Liver (tissue), 8 donors: ENCODE measurements at regions not wholly inside any gene's neighbourhood (a gene's known extent, or its start where the extent isn't known, plus 50 kb on each side); places are given as distances from the start of the nearest gene placed in this dataset.

Experiments used
- DNase-seq: peaks from one replicate; pipeline ENCODE4 v3.0.0-alpha.2; 2017; ENCODE audit warnings: low spot score
- H3K27ac ChIP-seq, 2 donors: one replicate each; pipeline ENCODE4 v1.7.0; 2013; ENCODE audit warnings: inconsistent platforms in 2 of 2, low read length in 2 of 2, control low read depth in 1 of 2, low read depth in 1 of 2, mild to moderate bottlenecking in 1 of 2
- H3K27me3 ChIP-seq, 4 donors: one replicate each; pipeline versions ENCODE4 v1.6.1 to v1.7.0; 2013; ENCODE audit warnings: low read length in 3 of 4, inconsistent platforms in 1 of 4, mild to moderate bottlenecking in 1 of 4, moderate library complexity in 1 of 4; ENCODE audit not compliant: control insufficient read depth in 4 of 4, insufficient read depth in 4 of 4
- H3K36me3 ChIP-seq, 4 donors: one replicate each; pipeline versions ENCODE4 v1.6.1 to v1.7.0; 2013; ENCODE audit warnings: low read length in 3 of 4, mild to moderate bottlenecking in 3 of 4, low read depth in 1 of 4, moderate library complexity in 1 of 4; ENCODE audit not compliant: control insufficient read depth in 4 of 4, insufficient read depth in 3 of 4
- H3K4me1 ChIP-seq, 4 donors: one replicate each; pipeline versions ENCODE4 v1.6.1 to v1.7.0; 2013; ENCODE audit warnings: low read length in 3 of 4, mild to moderate bottlenecking in 3 of 4, moderate library complexity in 1 of 4; ENCODE audit not compliant: control insufficient read depth in 4 of 4, insufficient read depth in 4 of 4
- H3K4me3 ChIP-seq, 3 donors: one replicate each; pipeline versions ENCODE4 v1.6.1 to v1.7.0; 2013; ENCODE audit warnings: low read length in 3 of 3, control low read depth in 1 of 3, low read depth in 1 of 3, mild to moderate bottlenecking in 1 of 3
- H3K9ac ChIP-seq, 2 donors: one replicate each; pipeline ENCODE4 v1.7.0; 2013; ENCODE audit warnings: low read length in 2 of 2, mild to moderate bottlenecking in 2 of 2, moderate library complexity in 2 of 2, control low read depth in 1 of 2, low read depth in 1 of 2
- H3K9me3 ChIP-seq, 4 donors: one replicate each; pipeline versions ENCODE4 v1.6.1 to v1.7.0; 2013; ENCODE audit warnings: low read length in 3 of 4; ENCODE audit not compliant: control insufficient read depth in 4 of 4
- EGR1 ChIP-seq, 2 donors: IDR thresholded peaks; 2 replicates each; pipeline ENCODE4 v1.6.1; 2016 to 2018; ENCODE audit warnings: antibody characterized with exemption in 2 of 2, low read depth in 2 of 2
- FOXA1 ChIP-seq: IDR thresholded peaks from 2 replicates; pipeline ENCODE4 v1.6.1; 2016; ENCODE audit warnings: antibody characterized with exemption
- FOXA2 ChIP-seq: IDR thresholded peaks from 2 replicates; pipeline ENCODE4 v1.6.1; 2016; ENCODE audit warnings: antibody characterized with exemption
- HNF4A ChIP-seq, 2 donors: conservative IDR thresholded peaks; 2 replicates each; pipeline ENCODE4 v1.6.1; 2016; ENCODE audit warnings: antibody characterized with exemption in 2 of 2, mild to moderate bottlenecking in 2 of 2
- HNF4G ChIP-seq: IDR thresholded peaks from 2 replicates; pipeline ENCODE4 v1.6.1; 2016; ENCODE audit warnings: antibody characterized with exemption
- JUND ChIP-seq, 2 donors: IDR thresholded peaks; 2 replicates each; pipeline ENCODE4 v1.6.1; 2016; ENCODE audit warnings: antibody characterized with exemption in 2 of 2
- NR2F2 ChIP-seq: IDR thresholded peaks from 2 replicates; pipeline ENCODE4 v1.6.1; 2016; ENCODE audit warnings: antibody characterized with exemption
- RAD21 ChIP-seq, 2 donors: IDR thresholded peaks; 2 replicates each; pipeline ENCODE4 v1.6.1; 2016; ENCODE audit warnings: antibody characterized with exemption in 2 of 2, mild to moderate bottlenecking in 2 of 2
- RXRA ChIP-seq, 2 donors: IDR thresholded peaks; 2 replicates each; pipeline ENCODE4 v1.6.1; 2017 to 2018; ENCODE audit warnings: antibody characterized with exemption in 2 of 2, mild to moderate bottlenecking in 1 of 2
- SP1 ChIP-seq: IDR thresholded peaks from 2 replicates; pipeline ENCODE4 v1.6.1; 2018; ENCODE audit warnings: antibody characterized with exemption, mild to moderate bottlenecking
- TAF1 ChIP-seq: conservative IDR thresholded peaks from 2 replicates; pipeline ENCODE4 v1.6.1; 2016; ENCODE audit warnings: antibody characterized with exemption, mild to moderate bottlenecking
- YY1 ChIP-seq: IDR thresholded peaks from 2 replicates; pipeline ENCODE4 v1.6.1; 2016; ENCODE audit warnings: antibody characterized with exemption, mild to moderate bottlenecking
- WGBS: extraction: QIAGEN DNeasy Blood & Tissue Kit; methylation state at CpG from one replicate; pipeline ENCODE4 v1.1.7; 2013; 5-methylcytosine and 5-hydroxymethylcytosine counted together
- TF ChIP-seq, protein P1 (sequence below): IDR thresholded peaks from 2 replicates; pipeline ENCODE4 v1.6.1; 2016; ENCODE audit warnings: antibody characterized with exemption
- TF ChIP-seq, protein P2 (sequence below): fragments of 150-350 bp; IDR thresholded peaks from 2 replicates; pipeline ENCODE4 v1.5.1; 2017; ENCODE audit warnings: improper control_type of control experiment, low read depth, low read length; ENCODE audit not compliant: missing input control
- TF ChIP-seq, protein P3 (sequence below): IDR thresholded peaks from 2 replicates; pipeline ENCODE4 v1.6.1; 2016; ENCODE audit warnings: antibody characterized with exemption
- donor health status: healthy.
- donor health status: healthy.
- donor health status: healthy.
- donor health status: healthy.
- donor health status: healthy.

DNA sequence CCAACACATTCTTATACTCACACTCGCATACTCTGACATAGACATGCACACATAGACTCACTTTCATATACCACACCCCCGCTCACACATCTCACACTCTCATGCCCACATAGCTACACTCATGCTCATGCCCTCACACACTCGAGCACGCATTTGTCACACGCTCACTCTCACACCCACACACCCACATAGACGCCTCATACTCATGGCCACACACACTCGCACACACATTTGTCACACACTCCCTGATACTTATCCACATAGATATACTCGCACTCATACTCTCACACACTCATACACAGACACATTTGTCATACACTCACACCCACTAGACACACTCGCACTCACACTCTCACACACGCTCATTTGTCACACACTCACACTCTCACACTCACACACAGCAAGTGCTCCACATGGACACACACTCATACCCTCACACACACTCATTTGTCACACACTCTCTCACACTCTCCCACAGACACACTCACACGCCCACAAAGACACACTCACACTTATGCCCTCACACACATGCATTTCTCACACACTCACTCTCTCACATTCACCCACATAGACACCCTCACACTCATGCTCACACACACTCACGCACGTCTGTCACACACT is 50.9 kb downstream of the TNP1 start:
- no peak overlapping the region for H3K4me3 ChIP-seq
- H3K27ac ChIP-seq, result no peak overlapping the region
- no peaks in the 10 kb centered on the region for H3K36me3 ChIP-seq
- peaks cover 0 to 17% (median 7%) of the 10 kb centered on the region in 4 donors for H3K4me1 ChIP-seq
- no peaks in the 10 kb centered on the region for H3K9me3 ChIP-seq
- DNase-seq, result no peak
- no peaks in the 10 kb centered on the region for H3K27me3 ChIP-seq
- 92% methylated on average over 13 of the region's 13 CpGs for WGBS
- TF ChIP-seq RXRA (IDR thresholded peaks at IDR 0.05) (no peak), FOXA1 (no peak), HNF4A (conservative IDR thresholded peaks at IDR 0.05) (no peak), RAD21 (IDR thresholded peaks at IDR 0.05) (no peak)
- TF ChIP-seq, protein P1, sequence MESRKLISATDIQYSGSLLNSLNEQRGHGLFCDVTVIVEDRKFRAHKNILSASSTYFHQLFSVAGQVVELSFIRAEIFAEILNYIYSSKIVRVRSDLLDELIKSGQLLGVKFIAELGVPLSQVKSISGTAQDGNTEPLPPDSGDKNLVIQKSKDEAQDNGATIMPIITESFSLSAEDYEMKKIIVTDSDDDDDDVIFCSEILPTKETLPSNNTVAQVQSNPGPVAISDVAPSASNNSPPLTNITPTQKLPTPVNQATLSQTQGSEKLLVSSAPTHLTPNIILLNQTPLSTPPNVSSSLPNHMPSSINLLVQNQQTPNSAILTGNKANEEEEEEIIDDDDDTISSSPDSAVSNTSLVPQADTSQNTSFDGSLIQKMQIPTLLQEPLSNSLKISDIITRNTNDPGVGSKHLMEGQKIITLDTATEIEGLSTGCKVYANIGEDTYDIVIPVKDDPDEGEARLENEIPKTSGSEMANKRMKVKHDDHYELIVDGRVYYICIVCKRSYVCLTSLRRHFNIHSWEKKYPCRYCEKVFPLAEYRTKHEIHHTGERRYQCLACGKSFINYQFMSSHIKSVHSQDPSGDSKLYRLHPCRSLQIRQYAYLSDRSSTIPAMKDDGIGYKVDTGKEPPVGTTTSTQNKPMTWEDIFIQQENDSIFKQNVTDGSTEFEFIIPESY, result no peak
- H3K9ac ChIP-seq, result no peak overlapping the region

DNA sequence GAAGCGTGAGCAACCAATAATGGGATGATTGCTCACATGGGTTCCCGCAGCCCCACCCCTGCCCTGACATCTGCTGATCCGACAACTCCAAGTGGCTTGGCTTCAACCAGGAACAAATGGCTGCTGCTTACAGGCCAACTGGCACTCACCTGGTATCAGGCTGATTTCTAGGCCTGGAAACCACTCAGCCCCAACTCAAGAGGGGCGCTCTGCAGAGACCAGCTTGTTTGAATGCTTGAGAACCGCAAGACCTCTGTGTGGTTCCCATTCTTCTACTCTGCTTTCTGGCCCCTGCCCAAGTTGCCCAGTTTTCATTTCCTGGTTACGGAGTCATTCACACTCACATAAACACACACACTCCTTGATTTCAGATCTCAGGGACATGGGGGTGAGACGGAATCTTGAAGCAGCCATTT is 52.0 kb downstream of the TNP1 start:
- WGBS, result 83% methylated on average over 7 of the region's 7 CpGs
- no peaks in the 10 kb centered on the region for H3K9me3 ChIP-seq
- no peaks in the 10 kb centered on the region for H3K36me3 ChIP-seq
- H3K4me1 ChIP-seq, result peaks cover 0 to 18% (median 7%) of the 10 kb centered on the region in 4 donors
- H3K9ac ChIP-seq, result no peak overlapping the region
- no peaks in the 10 kb centered on the region for H3K27me3 ChIP-seq
- no peak overlapping the region for H3K4me3 ChIP-seq
- no peak for DNase-seq
- no peak for TF ChIP-seq FOXA2
- no peak for TF ChIP-seq NR2F2
- TF ChIP-seq, protein P2, sequence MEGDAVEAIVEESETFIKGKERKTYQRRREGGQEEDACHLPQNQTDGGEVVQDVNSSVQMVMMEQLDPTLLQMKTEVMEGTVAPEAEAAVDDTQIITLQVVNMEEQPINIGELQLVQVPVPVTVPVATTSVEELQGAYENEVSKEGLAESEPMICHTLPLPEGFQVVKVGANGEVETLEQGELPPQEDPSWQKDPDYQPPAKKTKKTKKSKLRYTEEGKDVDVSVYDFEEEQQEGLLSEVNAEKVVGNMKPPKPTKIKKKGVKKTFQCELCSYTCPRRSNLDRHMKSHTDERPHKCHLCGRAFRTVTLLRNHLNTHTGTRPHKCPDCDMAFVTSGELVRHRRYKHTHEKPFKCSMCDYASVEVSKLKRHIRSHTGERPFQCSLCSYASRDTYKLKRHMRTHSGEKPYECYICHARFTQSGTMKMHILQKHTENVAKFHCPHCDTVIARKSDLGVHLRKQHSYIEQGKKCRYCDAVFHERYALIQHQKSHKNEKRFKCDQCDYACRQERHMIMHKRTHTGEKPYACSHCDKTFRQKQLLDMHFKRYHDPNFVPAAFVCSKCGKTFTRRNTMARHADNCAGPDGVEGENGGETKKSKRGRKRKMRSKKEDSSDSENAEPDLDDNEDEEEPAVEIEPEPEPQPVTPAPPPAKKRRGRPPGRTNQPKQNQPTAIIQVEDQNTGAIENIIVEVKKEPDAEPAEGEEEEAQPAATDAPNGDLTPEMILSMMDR, result no peak
- no peak for TF ChIP-seq EGR1 (IDR thresholded peaks at IDR 0.05; ENCODE audit: low read depth in 2 of 2)
- no peak for TF ChIP-seq RXRA (IDR thresholded peaks at IDR 0.05)
- no peak for TF ChIP-seq RAD21 (IDR thresholded peaks at IDR 0.05)
- TF ChIP-seq, protein P3, sequence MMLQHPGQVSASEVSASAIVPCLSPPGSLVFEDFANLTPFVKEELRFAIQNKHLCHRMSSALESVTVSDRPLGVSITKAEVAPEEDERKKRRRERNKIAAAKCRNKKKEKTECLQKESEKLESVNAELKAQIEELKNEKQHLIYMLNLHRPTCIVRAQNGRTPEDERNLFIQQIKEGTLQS, result no peak
- no peak for TF ChIP-seq HNF4G
- TF ChIP-seq JUND (IDR thresholded peaks at IDR 0.05), result no peak
- no peak for TF ChIP-seq TAF1
- TF ChIP-seq YY1, result no peak
- TF ChIP-seq SP1, result no peak
- H3K27ac ChIP-seq, result no peak overlapping the region
